Esophagus muscularis mucosa (tissue), 4 donors: ENCODE measurements at regions not wholly inside any gene's neighbourhood (a gene's known extent, or its start where the extent isn't known, plus 50 kb on each side); places are given as distances from the start of the nearest gene placed in this dataset.

Experiments
- CTCF ChIP-seq, 3 experiments: fragments of 200-600 bp in 2 of 3; fragments of 450-650 bp in 1 of 3; sonication (generic) in 2 of 3; IDR thresholded peaks; one replicate each; pipeline ENCODE4 v1.5.1; 2017 to 2019; ENCODE audit warnings: antibody characterized with exemption in 3 of 3, mild to moderate bottlenecking in 2 of 3, moderate library complexity in 1 of 3
- EP300 ChIP-seq: sonication (generic); formaldehyde crosslinking; IDR thresholded peaks from one replicate; pipeline ENCODE4 v1.6.1; 2017; ENCODE audit warnings: antibody characterized with exemption
- POLR2A ChIP-seq: fragments of 450-650 bp; IDR thresholded peaks from one replicate; pipeline ENCODE4 v1.6.1; 2017; ENCODE audit warnings: antibody characterized with exemption, moderate library complexity, mild to moderate bottlenecking, low read depth
- POLR2AphosphoS5 ChIP-seq, 2 donors: sonication (generic); formaldehyde crosslinking; IDR thresholded peaks; one replicate each; pipeline ENCODE4 v1.6.1; 2017; ENCODE audit warnings: antibody characterized with exemption in 2 of 2

GRCh38 chr5:51802551-51803184, 419.4 kb downstream of the ISL1 start:
- TF ChIP-seq CTCF (IDR thresholded peaks at IDR 0.05) (no peak), POLR2AphosphoS5 (IDR thresholded peaks at IDR 0.05) (no peak), POLR2A (no peak), EP300 (no peak)
